Mammary epithelial cell (primary cell): ENCODE measurements at regions not wholly inside any gene's neighbourhood (a gene's known extent, or its start where the extent isn't known, plus 50 kb on each side); places are given as distances from the start of the nearest gene placed in this dataset.

Source experiments
- CTCF ChIP-seq, 2 donors: IDR thresholded peaks in 1 of 2; conservative IDR thresholded peaks in 1 of 2; 2 replicates each; pipeline ENCODE4 v1.5.1; 2011 to 2012; ENCODE audit warnings: inconsistent platforms in 2 of 2, low read length in 2 of 2, mild to moderate bottlenecking in 2 of 2, control low read depth in 1 of 2, low read depth in 1 of 2; ENCODE audit not compliant: insufficient read depth in 1 of 2; ENCODE audit errors: extremely low read depth in 1 of 2
- EZH2 ChIP-seq: IDR thresholded peaks from 2 replicates; pipeline ENCODE4 v1.6.1; 2012; ENCODE audit warnings: low read length, inconsistent platforms, borderline replicate concordance

DNA sequence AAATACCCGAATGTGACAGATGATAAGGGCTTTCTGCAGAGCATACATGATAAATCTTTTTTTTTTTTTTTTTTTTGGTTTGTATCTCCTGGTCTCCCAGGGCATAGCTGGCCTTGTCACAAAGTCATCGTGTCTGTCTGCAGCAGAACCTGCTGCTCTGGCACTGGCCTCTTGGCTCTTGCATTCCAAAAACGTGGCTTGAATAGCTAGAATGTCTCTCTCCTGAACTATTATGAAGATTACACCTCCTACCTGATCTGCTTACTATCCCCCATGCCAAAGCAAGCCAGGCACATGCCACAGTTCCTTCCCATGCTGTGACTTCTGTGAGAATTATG is 50.4 kb upstream of the SCRG1 start:
- TF ChIP-seq EZH2 (no peak), CTCF (conservative IDR thresholded peaks at IDR 0.05 in 1 of 2, IDR thresholded peaks at IDR 0.05 in 1 of 2; ENCODE audit: extremely low read depth in 1 of 2, insufficient read depth in 1 of 2, low read depth in 1 of 2, low read length in 2 of 2) (no peak)
